HG03095 (cell line): ENCODE measurements at regions not wholly inside any gene's neighbourhood (a gene's known extent, or its start where the extent isn't known, plus 50 kb on each side); places are given as distances from the start of the nearest gene placed in this dataset.

Source experiments
- ATAC-seq: cut with Tn5 transposase; IDR thresholded peaks from one replicate; pipeline ENCODE4 v1.9.1; 2021; ENCODE audit warnings: moderate library complexity; ENCODE audit not compliant: unreplicated experiment

- ATAC-seq, result no peak
Observed at GRCh38 chr6:147065786-147066185, 138.4 kb upstream of the STXBP5 start.

GRCh38 chr6:147067184-147067583, 137.0 kb upstream of the STXBP5 start:
- no peak for ATAC-seq

GRCh38 chr6:147071776-147072175, 132.4 kb upstream of the STXBP5 start:
- no peak for ATAC-seq

GRCh38 chr6:147075381-147075780, 128.8 kb upstream of the STXBP5 start:
- no peak for ATAC-seq

- no peak for ATAC-seq
Observed at GRCh38 chr6:147077251-147077650, 127.0 kb upstream of the STXBP5 start.

- ATAC-seq, result no peak
Observed at GRCh38 chr6:147078106-147078505, 126.1 kb upstream of the STXBP5 start.

- ATAC-seq, result no peak
Observed at GRCh38 chr6:147078602-147079001, 125.6 kb upstream of the STXBP5 start.

GRCh38 chr6:147080225-147080624, 124.0 kb upstream of the STXBP5 start:
- ATAC-seq, result no peak

- ATAC-seq, result no peak
Observed at GRCh38 chr6:147081076-147081609, 123.1 kb upstream of the STXBP5 start.

- ATAC-seq, result no peak
Observed at GRCh38 chr6:147087641-147088040, 116.6 kb upstream of the STXBP5 start.

- ATAC-seq, result no peak
Observed at GRCh38 chr6:147088861-147089260, 115.4 kb upstream of the STXBP5 start.

- no peak for ATAC-seq
Observed at GRCh38 chr6:147095316-147095715, 108.9 kb upstream of the STXBP5 start.

- ATAC-seq, result no peak
Observed at GRCh38 chr6:147099974-147100373, 104.2 kb upstream of the STXBP5 start.

- ATAC-seq, result no peak
Observed at GRCh38 chr6:147103007-147103406, 101.2 kb upstream of the STXBP5 start.

- no peak for ATAC-seq
Observed at GRCh38 chr6:147103694-147104093, 100.5 kb upstream of the STXBP5 start.

GRCh38 chr6:147105786-147106185, 98.4 kb upstream of the STXBP5 start:
- no peak for ATAC-seq

GRCh38 chr6:147106759-147107401, 97.3 kb upstream of the STXBP5 start:
- ATAC-seq, result no peak

GRCh38 chr6:147108259-147108910, 95.8 kb upstream of the STXBP5 start:
- ATAC-seq, result no peak

GRCh38 chr6:147109707-147110106, 94.5 kb upstream of the STXBP5 start:
- ATAC-seq, result no peak

- ATAC-seq, result no peak
Observed at GRCh38 chr6:147116056-147116455, 88.2 kb upstream of the STXBP5 start.

- ATAC-seq, result no peak
Observed at GRCh38 chr6:147117011-147117410, 87.2 kb upstream of the STXBP5 start.

- ATAC-seq, result no peak
Observed at GRCh38 chr6:147117580-147117979, 86.6 kb upstream of the STXBP5 start.

- ATAC-seq, result no peak
Observed at GRCh38 chr6:147119310-147119709, 84.9 kb upstream of the STXBP5 start.
